AG04450 (cell line): ENCODE measurements at regions not wholly inside any gene's neighbourhood (a gene's known extent, or its start where the extent isn't known, plus 50 kb on each side); places are given as distances from the start of the nearest gene placed in this dataset.

ENCODE experiments used
- CTCF ChIA-PET: fragments of 300-600, 350-600 bp; formaldehyde crosslinking; extraction: SDS; loops from one replicate; lab custom pipeline; 2022; ENCODE audit warnings: antibody characterized with exemption, inconsistent platforms; lab: Charles Lee
- POLR2A ChIA-PET: fragments of 350-600 bp; formaldehyde crosslinking; extraction: SDS; loops from one replicate; lab custom pipeline; 2021; ENCODE audit warnings: antibody characterized with exemption, inconsistent platforms; lab: Yijun Ruan, JAX
- DNase-seq: peaks from one replicate; pipeline ENCODE4 v3.0.0-alpha.2; 2011; ENCODE audit warnings: low read depth, low spot score
- H3K27ac ChIP-seq: one replicate; pipeline ENCODE4 v1.5.1; 2012; ENCODE audit warnings: low read depth, low read length, control low read depth
- H3K27me3 ChIP-seq: one replicate; pipeline ENCODE4 v1.6.0; 2012; ENCODE audit warnings: low read length; ENCODE audit not compliant: control insufficient read depth, insufficient read depth
- H3K4me3 ChIP-seq: 2 replicates; pipeline ENCODE4 v1.5.1; 2011; ENCODE audit warnings: mild to moderate bottlenecking, low read depth, low read length, control low read depth
- H3K9me3 ChIP-seq: 2 replicates; pipeline ENCODE4 v1.5.1; 2012; ENCODE audit warnings: low read length; ENCODE audit not compliant: control insufficient read depth, insufficient read depth
- CTCF ChIP-seq: IDR thresholded peaks from 2 replicates; pipeline ENCODE4 v1.5.1; 2011; ENCODE audit warnings: low read depth, low read length, control low read depth, inconsistent platforms

- no peak for TF ChIP-seq CTCF
- Histone ChIP-seq H3K9me3 (no peaks in the 10 kb centered on the region), H3K27me3 (no peaks in the 10 kb centered on the region), H3K27ac (no peak overlapping the region), H3K4me3 (no peak overlapping the region)
- DNase-seq = no peak
- ChIA-PET CTCF (no interaction called here), POLR2A (no interaction called here)
These were observed 275.9 kb upstream of the GCFC2 start for GRCh38 chr2:75986617-75987016.

GRCh38 chr2:75982719-75983118 lies 272.0 kb upstream of the GCFC2 start:
- no peaks in the 10 kb centered on the region for H3K9me3 ChIP-seq

GRCh38 chr2:75964646-75965045 lies 253.9 kb upstream of the GCFC2 start:
- ChIA-PET CTCF (no interaction called here), POLR2A (no interaction called here)
- TF ChIP-seq CTCF = no peak
- H3K27ac ChIP-seq = no peak overlapping the region
- DNase-seq = no peak
- H3K4me3 ChIP-seq = no peak overlapping the region
- H3K27me3 ChIP-seq = no peaks in the 10 kb centered on the region
- no peaks in the 10 kb centered on the region for H3K9me3 ChIP-seq

More at GRCh38 chr2:75982719-75983118, 272.0 kb upstream of the GCFC2 start:
- TF ChIP-seq CTCF = no peak
- ChIA-PET CTCF (no interaction called here), POLR2A (no interaction called here)
- H3K27me3 ChIP-seq = no peaks in the 10 kb centered on the region
- no peak overlapping the region for H3K27ac ChIP-seq
- no peak for DNase-seq
- H3K4me3 ChIP-seq = no peak overlapping the region

- Histone ChIP-seq H3K9me3 (no peaks in the 10 kb centered on the region), H3K27ac (no peak overlapping the region), H3K4me3 (no peak overlapping the region), H3K27me3 (no peaks in the 10 kb centered on the region)
- CTCF ChIA-PET = no interaction called here
- POLR2A ChIA-PET = no interaction called here
- TF ChIP-seq CTCF = no peak
- DNase-seq = no peak
These were observed 249.8 kb upstream of the GCFC2 start for GRCh38 chr2:75960472-75961009.

GRCh38 chr2:75959724-75960471 lies 249.2 kb upstream of the GCFC2 start:
- ChIA-PET CTCF (no interaction called here), POLR2A (no interaction called here)
- Histone ChIP-seq H3K27me3 (no peaks in the 10 kb centered on the region), H3K9me3 (no peaks in the 10 kb centered on the region), H3K27ac (no peak overlapping the region), H3K4me3 (no peak overlapping the region)
- DNase-seq = no peak
- TF ChIP-seq CTCF = no peak
